H9 (cell line): ENCODE measurements at regions not wholly inside any gene's neighbourhood (a gene's known extent, or its start where the extent isn't known, plus 50 kb on each side); places are given as distances from the start of the nearest gene placed in this dataset.

ENCODE experiments used
- DNase-seq: peaks from one replicate; pipeline ENCODE4 v3.0.0-alpha.2; 2017
- H2AFZ ChIP-seq: one replicate; pipeline ENCODE4 v1.6.1; 2013; ENCODE audit warnings: mild to moderate bottlenecking, low read length, control low read depth, moderate library complexity
- H2AK5ac ChIP-seq: 2 replicates; pipeline ENCODE4 v1.6.1; 2013; ENCODE audit warnings: low read length, control low read depth, mixed read lengths; ENCODE audit not compliant: insufficient read length
- H2BK120ac ChIP-seq: one replicate; pipeline ENCODE4 v1.6.1; 2013; ENCODE audit warnings: low read depth, mild to moderate bottlenecking, low read length, control low read depth, inconsistent platforms; ENCODE audit not compliant: poor library complexity, severe bottlenecking
- H2BK12ac ChIP-seq: 2 replicates; pipeline ENCODE4 v1.6.1; 2013; ENCODE audit warnings: low read length, control low read depth, mixed read lengths, low read depth; ENCODE audit not compliant: insufficient read length
- H2BK15ac ChIP-seq: 2 replicates; pipeline ENCODE4 v1.6.1; 2013; ENCODE audit warnings: low read depth, low read length, control low read depth
- H2BK20ac ChIP-seq: one replicate; pipeline ENCODE4 v1.6.1; 2013; ENCODE audit warnings: low read depth, mild to moderate bottlenecking, low read length, control low read depth, inconsistent platforms; ENCODE audit not compliant: poor library complexity, severe bottlenecking
- H2BK5ac ChIP-seq: 2 replicates; pipeline ENCODE4 v1.6.1; 2013; ENCODE audit warnings: low read length, control low read depth, mixed read lengths; ENCODE audit not compliant: insufficient read length
- H3K14ac ChIP-seq: 2 replicates; pipeline ENCODE4 v1.6.1; 2013; ENCODE audit warnings: low read length, control low read depth; ENCODE audit not compliant: insufficient read depth
- H3K18ac ChIP-seq: 2 replicates; pipeline ENCODE4 v1.6.1; 2013; ENCODE audit warnings: low read depth, mild to moderate bottlenecking, mixed read lengths, low read length, control low read depth; ENCODE audit not compliant: insufficient read length
- H3K23ac ChIP-seq: 2 replicates; pipeline ENCODE4 v1.6.1; 2013; ENCODE audit warnings: low read length, control low read depth, mixed read lengths, low read depth; ENCODE audit not compliant: insufficient read length
- H3K23me2 ChIP-seq: 2 replicates; pipeline ENCODE4 v1.6.1; 2013; ENCODE audit warnings: low read depth, mild to moderate bottlenecking, mixed read lengths, low read length, control low read depth; ENCODE audit not compliant: insufficient read length, poor library complexity, severe bottlenecking
- H3K27ac ChIP-seq: 2 replicates; pipeline ENCODE4 v1.5.1; 2013; ENCODE audit warnings: low read length, control low read depth, mixed read lengths, low read depth; ENCODE audit not compliant: insufficient read length
- H3K27me3 ChIP-seq: 2 replicates; pipeline ENCODE4 v1.6.1; 2013; ENCODE audit warnings: low read length, control low read depth, inconsistent platforms; ENCODE audit not compliant: insufficient read depth
- H3K4ac ChIP-seq: 2 replicates; pipeline ENCODE4 v1.6.1; 2013; ENCODE audit warnings: low read depth, mild to moderate bottlenecking, control low read depth, inconsistent platforms, low read length, moderate library complexity
- H3K4me1 ChIP-seq: 2 replicates; pipeline ENCODE4 v1.6.1; 2013; ENCODE audit warnings: low read length, control low read depth, inconsistent platforms; ENCODE audit not compliant: insufficient read depth
- H3K4me2 ChIP-seq: 2 replicates; pipeline ENCODE4 v1.6.1; 2013; ENCODE audit warnings: low read length, control low read depth, mixed read lengths; ENCODE audit not compliant: insufficient read length, insufficient read depth
- H3K56ac ChIP-seq: 2 replicates; pipeline ENCODE4 v1.6.1; 2013; ENCODE audit warnings: low read depth, mild to moderate bottlenecking, mixed read lengths, low read length, control low read depth; ENCODE audit not compliant: insufficient read length
- H3K79me1 ChIP-seq: 2 replicates; pipeline ENCODE4 v1.6.1; 2013; ENCODE audit warnings: low read depth, mild to moderate bottlenecking, moderate library complexity, low read length, control low read depth, inconsistent platforms; ENCODE audit not compliant: insufficient read depth, poor library complexity, severe bottlenecking
- H3K79me2 ChIP-seq: 2 replicates; pipeline ENCODE4 v1.6.1; 2013; ENCODE audit warnings: low read length, control low read depth, inconsistent platforms; ENCODE audit not compliant: insufficient read depth
- H3K9ac ChIP-seq: 2 replicates; pipeline ENCODE4 v1.6.1; 2013; ENCODE audit warnings: low read length, control low read depth, mixed read lengths; ENCODE audit not compliant: insufficient read length; ENCODE audit errors: extremely low read depth
- H3K9me3 ChIP-seq: one replicate; pipeline ENCODE4 v1.6.1; 2013; ENCODE audit warnings: low read depth, low read length, inconsistent platforms; ENCODE audit not compliant: control insufficient read depth
- H3T11ph ChIP-seq: one replicate; pipeline ENCODE4 v1.6.1; 2013; ENCODE audit warnings: mild to moderate bottlenecking, low read length, control low read depth, inconsistent platforms
- H4K20me1 ChIP-seq: one replicate; pipeline ENCODE4 v1.6.1; 2013; ENCODE audit not compliant: control insufficient read depth, insufficient read length, insufficient read depth
- H4K5ac ChIP-seq: 2 replicates; pipeline ENCODE4 v1.6.1; 2013; ENCODE audit warnings: low read depth, mild to moderate bottlenecking, mixed read lengths, low read length, control low read depth; ENCODE audit not compliant: insufficient read length
- H4K8ac ChIP-seq: replicated peaks from 2 replicates; pipeline ENCODE4 v1.6.1; 2013; ENCODE audit warnings: low read length, control low read depth, mixed read lengths, low read depth; ENCODE audit not compliant: insufficient read length
- H4K91ac ChIP-seq: 2 replicates; pipeline ENCODE4 v1.6.1; 2013; ENCODE audit warnings: low read depth, mild to moderate bottlenecking, moderate library complexity, mixed read lengths, low read length, control low read depth; ENCODE audit not compliant: insufficient read length
- H3K27ac Mint-ChIP-seq, 3 experiments: 2 replicates in 2 of 3; 3 replicates in 1 of 3; pipeline ENCODE4 v1.8.0; 2020 to 2021; ENCODE audit warnings: mixed read lengths in 3 of 3, mild to moderate bottlenecking in 1 of 3, moderate library complexity in 1 of 3
- H3K27me3 Mint-ChIP-seq: 2 replicates; pipeline ENCODE4 v1.8.0; 2021; ENCODE audit warnings: low read depth, mild to moderate bottlenecking, moderate library complexity, mixed read lengths
- H3K36me3 Mint-ChIP-seq, 3 experiments: 2 replicates in 2 of 3; 3 replicates in 1 of 3; pipeline ENCODE4 v1.8.0; 2020 to 2021; ENCODE audit warnings: low read depth in 3 of 3, mixed read lengths in 3 of 3; ENCODE audit not compliant: insufficient read depth in 1 of 3
- H3K4me1 Mint-ChIP-seq, 2 experiments: 2 replicates each; pipeline ENCODE4 v1.8.0; 2020; ENCODE audit warnings: mixed read lengths in 2 of 2
- H3K4me3 Mint-ChIP-seq, 2 experiments: 2 replicates in 1 of 2; 3 replicates in 1 of 2; pipeline ENCODE4 v1.8.0; 2020 to 2021; ENCODE audit warnings: mild to moderate bottlenecking in 2 of 2, mixed read lengths in 2 of 2, moderate library complexity in 1 of 2
- H3K9me3 Mint-ChIP-seq, 2 experiments: 2 replicates in 1 of 2; 3 replicates in 1 of 2; pipeline ENCODE4 v1.8.0; 2020; ENCODE audit warnings: mild to moderate bottlenecking in 2 of 2, mixed read lengths in 2 of 2, moderate library complexity in 1 of 2
- WGBS: extraction: QIAGEN DNeasy Blood & Tissue Kit; methylation state at CpG from one replicate; pipeline ENCODE4 v1.1.7; 2013; ENCODE audit warnings: missing lambda C conversion rate, low lambda C conversion rate, mixed read lengths; ENCODE audit not compliant: insufficient read length; ENCODE audit errors: extremely low coverage; 5-methylcytosine and 5-hydroxymethylcytosine counted together
- TF ChIP-seq, protein P1 (sequence below): fragments of 200-600 bp; sonication (generic); conservative IDR thresholded peaks from 3 replicates; pipeline ENCODE4 v1.8.0; 2021; ENCODE audit warnings: antibody characterized with exemption, mild to moderate bottlenecking

- Histone ChIP-seq H4K5ac (no peak overlapping the region), H4K20me1 (no peaks in the 10 kb centered on the region), H3K79me2 (no peaks in the 10 kb centered on the region), H3T11ph (no peak overlapping the region), H2BK20ac (no peak overlapping the region), H3K4me1 (no peaks in the 10 kb centered on the region), H2BK120ac (no peak overlapping the region), H2BK5ac (no peak overlapping the region), H2AFZ (no peak overlapping the region), H3K27ac (no peak overlapping the region), H3K4ac (no peak overlapping the region), H3K9ac (no peak overlapping the region), H2BK15ac (no peak overlapping the region), H3K23me2 (no peaks in the 10 kb centered on the region), H3K27me3 (no peaks in the 10 kb centered on the region), H3K4me2 (no peak overlapping the region), H4K8ac (no peak overlapping the region), H3K23ac (no peak overlapping the region), H2AK5ac (no peak overlapping the region), H3K14ac (no peak overlapping the region), H3K18ac (no peak overlapping the region), H3K56ac (no peak overlapping the region), H4K91ac (no peak overlapping the region), H2BK12ac (no peak overlapping the region), H3K9me3 (no peaks in the 10 kb centered on the region), H3K79me1 (no peaks in the 10 kb centered on the region)
- no CpG with 5 or more reads among the region's 5 CpGs for WGBS
- H3K9me3 Mint-ChIP-seq, result no peaks in the 10 kb centered on the region
- no peaks in the 10 kb centered on the region for H3K27me3 Mint-ChIP-seq
- no peak for DNase-seq
- no peaks in the 10 kb centered on the region for H3K36me3 Mint-ChIP-seq
- TF ChIP-seq, protein P1, sequence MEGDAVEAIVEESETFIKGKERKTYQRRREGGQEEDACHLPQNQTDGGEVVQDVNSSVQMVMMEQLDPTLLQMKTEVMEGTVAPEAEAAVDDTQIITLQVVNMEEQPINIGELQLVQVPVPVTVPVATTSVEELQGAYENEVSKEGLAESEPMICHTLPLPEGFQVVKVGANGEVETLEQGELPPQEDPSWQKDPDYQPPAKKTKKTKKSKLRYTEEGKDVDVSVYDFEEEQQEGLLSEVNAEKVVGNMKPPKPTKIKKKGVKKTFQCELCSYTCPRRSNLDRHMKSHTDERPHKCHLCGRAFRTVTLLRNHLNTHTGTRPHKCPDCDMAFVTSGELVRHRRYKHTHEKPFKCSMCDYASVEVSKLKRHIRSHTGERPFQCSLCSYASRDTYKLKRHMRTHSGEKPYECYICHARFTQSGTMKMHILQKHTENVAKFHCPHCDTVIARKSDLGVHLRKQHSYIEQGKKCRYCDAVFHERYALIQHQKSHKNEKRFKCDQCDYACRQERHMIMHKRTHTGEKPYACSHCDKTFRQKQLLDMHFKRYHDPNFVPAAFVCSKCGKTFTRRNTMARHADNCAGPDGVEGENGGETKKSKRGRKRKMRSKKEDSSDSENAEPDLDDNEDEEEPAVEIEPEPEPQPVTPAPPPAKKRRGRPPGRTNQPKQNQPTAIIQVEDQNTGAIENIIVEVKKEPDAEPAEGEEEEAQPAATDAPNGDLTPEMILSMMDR, result no peak
- no peak overlapping the region for H3K27ac Mint-ChIP-seq
- H3K4me1 Mint-ChIP-seq, result peaks cover 0 to 3% of the 10 kb centered on the region in 2 experiments; a peak in 2 of 4 replicates
- H3K4me3 Mint-ChIP-seq, result no peak overlapping the region
Observed at GRCh38 chr11:25859776-25860175, 472.2 kb upstream of the ANO3 start.
